OCI-LY1 (cell line): ENCODE measurements at regions not wholly inside any gene's neighbourhood (a gene's known extent, or its start where the extent isn't known, plus 50 kb on each side); places are given as distances from the start of the nearest gene placed in this dataset.

Experiments used
- H2AFZ ChIP-seq: fragments of 200-600 bp; sonication (generic), shearing (Covaris generic); 2 replicates; pipeline ENCODE4 v1.6.0; 2014; ENCODE audit warnings: antibody characterized with exemption, mild to moderate bottlenecking, low read length
- H3F3A ChIP-seq: fragments of 200-600 bp; sonication (generic), shearing (Covaris generic); 2 replicates; pipeline ENCODE4 v1.6.0; 2014; ENCODE audit warnings: mild to moderate bottlenecking, antibody characterized with exemption, low read length, moderate library complexity; ENCODE audit not compliant: insufficient read depth
- H3K27ac ChIP-seq: fragments of 200-600 bp; sonication (generic); 2 replicates; pipeline ENCODE4 v1.5.1; 2014; ENCODE audit warnings: low read length, mixed run types, mild to moderate bottlenecking, low read depth; ENCODE audit not compliant: poor library complexity, severe bottlenecking
- H3K27me3 ChIP-seq: fragments of 200-600 bp; sonication (generic); 2 replicates; pipeline ENCODE4 v1.6.0; 2014; ENCODE audit warnings: antibody characterized with exemption, mild to moderate bottlenecking, low read length, moderate library complexity; ENCODE audit not compliant: insufficient read depth
- H3K36me3 ChIP-seq: fragments of 200-600 bp; sonication (generic); 2 replicates; pipeline ENCODE4 v1.6.1; 2014; ENCODE audit warnings: mild to moderate bottlenecking, antibody characterized with exemption, low read length, moderate library complexity, mixed read lengths; ENCODE audit not compliant: insufficient read depth
- H3K4me1 ChIP-seq: fragments of 200-600 bp; sonication (generic); 2 replicates; pipeline ENCODE4 v1.5.1; 2014; ENCODE audit warnings: mild to moderate bottlenecking, low read length, moderate library complexity; ENCODE audit not compliant: insufficient read depth, severe bottlenecking
- H3K4me2 ChIP-seq: fragments of 200-600 bp; sonication (generic), shearing (Covaris generic); 2 replicates; pipeline ENCODE4 v1.6.1; 2014; ENCODE audit warnings: low read length
- H3K4me3 ChIP-seq: fragments of 200-600 bp; sonication (generic); 2 replicates; pipeline ENCODE4 v1.5.1; 2014; ENCODE audit warnings: low read length, low read depth, mild to moderate bottlenecking, mixed read lengths; ENCODE audit not compliant: poor library complexity, severe bottlenecking
- H3K79me2 ChIP-seq: fragments of 200-600 bp; shearing (Covaris generic); 2 replicates; pipeline ENCODE4 v1.6.1; 2016; ENCODE audit warnings: mixed run types, low read length, mixed read lengths; ENCODE audit not compliant: insufficient read depth
- H3K9ac ChIP-seq: fragments of 200-600 bp; sonication (generic), shearing (Covaris generic); 2 replicates; pipeline ENCODE4 v1.6.1; 2014; ENCODE audit warnings: mild to moderate bottlenecking, low read length, mixed read lengths
- H3K9me2 ChIP-seq: fragments of 200-600 bp; sonication (generic), shearing (Covaris generic); 2 replicates; pipeline ENCODE4 v1.6.1; 2014; ENCODE audit warnings: low read depth, mild to moderate bottlenecking, low read length, mixed read lengths
- H3K9me3 ChIP-seq: fragments of 200-600 bp; shearing (Covaris generic); 2 replicates; pipeline ENCODE4 v1.6.1; 2014; ENCODE audit warnings: low read length, mixed read lengths
- H4K20me1 ChIP-seq: fragments of 200-600 bp; sonication (generic), shearing (Covaris generic); 2 replicates; pipeline ENCODE4 v1.6.0; 2016; ENCODE audit warnings: mild to moderate bottlenecking, low read length; ENCODE audit not compliant: insufficient read depth
- EZH2 ChIP-seq: fragments of 200-600 bp; sonication (generic), shearing (Covaris generic); IDR thresholded peaks from 2 replicates; pipeline ENCODE4 v1.8.0; 2017; ENCODE audit warnings: borderline replicate concordance, mixed run types, mild to moderate bottlenecking, antibody characterized with exemption, low read length, moderate library complexity, mixed read lengths
- TF ChIP-seq, protein P1 (sequence below): fragments of 200-600 bp; sonication (generic), shearing (Covaris generic); IDR thresholded peaks from 2 replicates; pipeline ENCODE4 v1.5.1; 2017; ENCODE audit warnings: mild to moderate bottlenecking, antibody characterized with exemption, low read length, moderate library complexity, mixed read lengths

DNA sequence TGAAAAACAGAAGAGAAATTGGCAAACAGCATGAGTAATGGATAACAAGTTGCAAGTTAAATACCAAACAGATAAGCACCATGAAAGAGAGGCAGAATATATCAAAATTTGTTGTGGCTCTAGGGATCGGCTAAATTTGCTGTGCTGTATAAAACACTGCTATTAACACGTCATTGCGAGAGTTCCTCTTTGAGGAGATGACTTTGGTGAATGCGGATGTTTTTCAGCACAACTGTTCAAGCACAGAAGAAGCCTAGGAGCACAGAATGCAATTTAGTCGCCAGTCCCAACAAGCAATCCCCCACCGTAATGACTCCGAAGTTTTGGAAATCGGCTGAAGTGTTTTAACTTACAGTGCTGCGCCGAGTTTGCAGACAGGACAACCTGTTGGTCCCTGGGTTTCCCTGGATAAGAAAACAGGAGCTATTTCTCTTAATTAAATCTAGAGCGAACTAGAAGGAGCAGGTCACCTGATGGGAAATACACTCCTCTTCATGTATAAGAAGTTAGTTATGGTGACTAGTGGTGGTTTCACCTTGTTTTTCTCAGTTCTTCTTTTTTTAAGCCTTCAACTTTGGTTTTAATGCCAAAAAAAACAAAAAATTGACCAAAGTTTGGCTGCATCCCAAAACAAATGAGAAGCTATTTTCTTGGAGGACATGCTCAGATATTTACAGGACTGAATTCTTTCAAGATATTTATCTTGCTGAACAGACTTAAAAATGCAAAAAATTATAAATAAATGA is 454.1 kb upstream of the SALL3 start:
- Histone ChIP-seq H3K4me3 (no peak overlapping the region), H3K9me2 (no peaks in the 10 kb centered on the region), H3K36me3 (no peaks in the 10 kb centered on the region), H4K20me1 (no peaks in the 10 kb centered on the region), H3K4me1 (no peaks in the 10 kb centered on the region), H3F3A (no peaks in the 10 kb centered on the region), H3K4me2 (no peak overlapping the region), H3K79me2 (no peaks in the 10 kb centered on the region), H2AFZ (no peak overlapping the region), H3K27ac (no peak overlapping the region), H3K9me3 (no peaks in the 10 kb centered on the region), H3K9ac (no peak overlapping the region), H3K27me3 (no peaks in the 10 kb centered on the region; the same call in 1 of the 2 replicates)
- TF ChIP-seq EZH2, result no peak
- TF ChIP-seq, protein P1, sequence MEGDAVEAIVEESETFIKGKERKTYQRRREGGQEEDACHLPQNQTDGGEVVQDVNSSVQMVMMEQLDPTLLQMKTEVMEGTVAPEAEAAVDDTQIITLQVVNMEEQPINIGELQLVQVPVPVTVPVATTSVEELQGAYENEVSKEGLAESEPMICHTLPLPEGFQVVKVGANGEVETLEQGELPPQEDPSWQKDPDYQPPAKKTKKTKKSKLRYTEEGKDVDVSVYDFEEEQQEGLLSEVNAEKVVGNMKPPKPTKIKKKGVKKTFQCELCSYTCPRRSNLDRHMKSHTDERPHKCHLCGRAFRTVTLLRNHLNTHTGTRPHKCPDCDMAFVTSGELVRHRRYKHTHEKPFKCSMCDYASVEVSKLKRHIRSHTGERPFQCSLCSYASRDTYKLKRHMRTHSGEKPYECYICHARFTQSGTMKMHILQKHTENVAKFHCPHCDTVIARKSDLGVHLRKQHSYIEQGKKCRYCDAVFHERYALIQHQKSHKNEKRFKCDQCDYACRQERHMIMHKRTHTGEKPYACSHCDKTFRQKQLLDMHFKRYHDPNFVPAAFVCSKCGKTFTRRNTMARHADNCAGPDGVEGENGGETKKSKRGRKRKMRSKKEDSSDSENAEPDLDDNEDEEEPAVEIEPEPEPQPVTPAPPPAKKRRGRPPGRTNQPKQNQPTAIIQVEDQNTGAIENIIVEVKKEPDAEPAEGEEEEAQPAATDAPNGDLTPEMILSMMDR, result no peak

DNA sequence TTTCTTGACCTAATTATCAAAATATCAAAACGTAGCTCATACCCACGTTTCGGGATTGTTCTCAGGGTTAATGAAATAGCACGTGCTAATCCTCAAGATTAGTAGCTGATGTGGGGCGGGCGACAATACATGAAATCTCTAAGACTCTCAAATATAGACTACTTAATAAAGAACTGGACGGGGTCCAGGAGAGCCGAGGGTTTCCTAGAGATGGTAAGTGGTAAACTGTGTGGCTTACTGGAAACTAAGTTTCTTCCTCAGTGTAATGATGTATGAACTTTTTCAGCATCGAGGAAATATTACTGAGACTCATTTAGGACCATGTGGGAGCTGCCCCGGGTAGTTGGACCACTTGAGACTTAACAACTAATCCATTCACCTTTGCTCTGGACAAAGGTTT is 453.3 kb upstream of the SALL3 start:
- Histone ChIP-seq H3K9me3 (no peaks in the 10 kb centered on the region), H2AFZ (no peak overlapping the region), H3F3A (no peaks in the 10 kb centered on the region), H3K4me3 (no peak overlapping the region), H3K36me3 (no peaks in the 10 kb centered on the region), H3K4me1 (no peaks in the 10 kb centered on the region), H3K27ac (no peak overlapping the region), H3K9me2 (no peaks in the 10 kb centered on the region), H4K20me1 (no peaks in the 10 kb centered on the region), H3K79me2 (no peaks in the 10 kb centered on the region), H3K4me2 (no peak overlapping the region), H3K27me3 (no peaks in the 10 kb centered on the region; the same call in 1 of the 2 replicates), H3K9ac (no peak overlapping the region)
- TF ChIP-seq, protein P1, result no peak
- TF ChIP-seq EZH2, result no peak

DNA sequence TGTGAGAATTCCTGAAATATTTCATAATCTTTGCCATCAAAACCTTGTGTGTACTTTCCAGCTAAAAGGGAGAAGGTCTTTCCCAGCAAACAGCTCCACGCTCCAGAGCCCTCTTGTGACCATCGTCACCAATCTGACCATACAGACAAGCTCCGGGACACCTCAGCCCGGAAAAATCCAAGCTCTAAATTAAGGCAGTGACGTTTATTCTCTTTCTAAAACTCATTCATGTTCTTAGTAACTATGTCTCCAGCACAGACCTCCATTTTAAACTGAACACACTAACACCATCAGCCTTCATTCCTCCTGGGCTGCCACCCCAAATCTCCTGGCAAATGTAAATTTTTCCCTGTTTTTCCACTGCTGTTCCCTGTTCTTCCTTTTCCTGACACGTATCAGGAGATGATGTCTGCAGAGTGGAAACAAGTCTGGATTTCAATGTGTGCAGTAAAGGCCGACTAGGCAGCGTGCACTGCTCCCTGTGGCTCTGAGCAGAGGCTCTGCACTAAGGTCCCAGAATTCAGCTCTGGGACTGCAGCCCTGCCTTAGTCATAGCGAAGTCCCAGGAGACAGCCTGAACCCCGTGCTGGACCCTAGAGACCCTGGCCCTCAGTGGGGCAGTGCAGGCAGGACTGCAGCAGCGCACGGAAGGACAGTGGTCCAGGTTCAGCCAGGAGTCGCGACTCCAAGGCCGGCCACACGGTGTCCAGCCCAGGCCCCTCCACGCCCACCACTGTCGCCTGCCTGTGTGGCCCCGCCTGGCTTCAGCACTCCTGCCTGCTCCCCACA is 452.5 kb upstream of the SALL3 start:
- Histone ChIP-seq H3K9me2 (no peaks in the 10 kb centered on the region), H3K27ac (no peak overlapping the region), H3K27me3 (no peaks in the 10 kb centered on the region; the same call in 1 of the 2 replicates), H3K36me3 (no peaks in the 10 kb centered on the region), H3K4me3 (no peak overlapping the region), H4K20me1 (no peaks in the 10 kb centered on the region), H3K79me2 (no peaks in the 10 kb centered on the region), H3K4me2 (no peak overlapping the region), H3K4me1 (no peaks in the 10 kb centered on the region), H3F3A (no peaks in the 10 kb centered on the region), H3K9me3 (no peaks in the 10 kb centered on the region), H2AFZ (no peak overlapping the region), H3K9ac (no peak overlapping the region)
- TF ChIP-seq EZH2, result no peak
- TF ChIP-seq, protein P1, result no peak
